Testis (tissue), 2 donors: ENCODE measurements at regions not wholly inside any gene's neighbourhood (a gene's known extent, or its start where the extent isn't known, plus 50 kb on each side); places are given as distances from the start of the nearest gene placed in this dataset.
"Not testable (repeated sequence)": the region's sequence is repeated elsewhere in the genome, so short reads cannot be mapped to it uniquely, and the experiment has no call there.

Source experiments
- DNase-seq: peaks from one replicate; pipeline ENCODE4 v3.0.0-alpha.2; 2019
- H3K27ac ChIP-seq, 2 donors: fragments of 200-600 bp; sonication (generic); one replicate each; pipeline ENCODE4 v1.5.1; 2019
- H3K27me3 ChIP-seq: fragments of 200-600 bp; sonication (generic); one replicate; pipeline ENCODE4 v1.5.1; 2019
- H3K36me3 ChIP-seq: fragments of 200-600 bp; sonication (generic); one replicate; pipeline ENCODE4 v1.5.1; 2017; ENCODE audit warnings: low read depth; ENCODE audit errors: missing control alignments
- H3K4me1 ChIP-seq: fragments of 200-600 bp; sonication (generic); one replicate; pipeline ENCODE4 v1.5.1; 2019
- H3K4me3 ChIP-seq, 2 donors: fragments of 200-600 bp; sonication (generic); one replicate each; pipeline ENCODE4 v1.5.1; 2017 to 2019
- H3K9me3 ChIP-seq: fragments of 200-600 bp; sonication (generic); one replicate; pipeline ENCODE4 v1.5.1; 2017
- POLR2A ChIP-seq: fragments of 450-650 bp; IDR thresholded peaks from one replicate; pipeline ENCODE4 v1.6.1; 2017; ENCODE audit warnings: antibody characterized with exemption, mild to moderate bottlenecking, moderate library complexity
- WGBS, 2 donors: methylation state at CpG; one replicate each; pipeline ENCODE4 v1.1.5; 2018; 5-methylcytosine and 5-hydroxymethylcytosine counted together
- intact Hi-C: fragments of 100-400 bp; cut with DNase I; formaldehyde crosslinking; loops from one replicate; pipeline ENCODE4 v1.15.1; 2023; ENCODE audit warnings: low total_unique reads
- TF ChIP-seq, protein P1 (sequence below), 3 experiments: fragments of 450-650 bp in 2 of 3; fragments of 200-600 bp in 1 of 3; sonication (generic) in 1 of 3; IDR thresholded peaks; one replicate each; pipeline ENCODE4 v1.5.1; 2016 to 2019; ENCODE audit warnings: antibody characterized with exemption in 3 of 3, mild to moderate bottlenecking in 2 of 3, moderate library complexity in 1 of 3

DNA sequence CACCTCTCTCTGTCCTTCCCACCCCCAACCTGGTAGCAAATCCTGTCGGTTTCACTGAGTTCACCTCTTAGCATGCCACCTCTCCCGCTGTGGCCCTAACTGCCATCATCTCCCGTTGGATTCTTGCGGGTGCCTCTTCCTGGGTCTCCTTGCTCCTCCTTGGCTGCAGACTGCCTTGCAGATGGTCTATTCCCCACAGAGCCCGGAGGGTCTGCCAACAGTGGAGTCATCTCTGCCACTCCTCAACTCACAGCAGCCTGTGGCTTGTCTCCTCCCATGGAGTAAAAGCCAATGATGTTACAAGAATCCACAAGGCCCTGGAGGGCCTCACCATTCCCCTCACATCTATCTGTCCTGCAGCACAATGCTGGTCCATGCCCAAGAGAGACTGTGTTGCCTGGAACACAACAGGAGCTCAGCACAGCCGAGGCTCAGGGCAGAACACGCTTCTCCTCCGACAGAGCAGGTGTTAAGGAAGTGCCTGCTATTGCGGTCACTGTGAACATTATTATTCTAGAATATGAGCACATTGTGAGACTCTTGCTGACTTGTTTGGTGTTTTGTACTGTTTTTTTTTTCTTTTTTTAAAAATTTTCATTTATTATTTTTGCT lies 241.8 kb upstream of the SULF2 start:
- DNase-seq: no peak
- Histone ChIP-seq H3K27me3 (no peaks in the 10 kb centered on the region), H3K36me3 (no peaks in the 10 kb centered on the region), H3K9me3 (no peaks in the 10 kb centered on the region), H3K4me1 (peaks cover 3% of the 10 kb centered on the region), H3K4me3 (no peak overlapping the region), H3K27ac (no peak overlapping the region)
- WGBS, 2 donors: 78 to 94% methylated on average over 9 of the region's 9 CpGs
- TF ChIP-seq, protein P1, sequence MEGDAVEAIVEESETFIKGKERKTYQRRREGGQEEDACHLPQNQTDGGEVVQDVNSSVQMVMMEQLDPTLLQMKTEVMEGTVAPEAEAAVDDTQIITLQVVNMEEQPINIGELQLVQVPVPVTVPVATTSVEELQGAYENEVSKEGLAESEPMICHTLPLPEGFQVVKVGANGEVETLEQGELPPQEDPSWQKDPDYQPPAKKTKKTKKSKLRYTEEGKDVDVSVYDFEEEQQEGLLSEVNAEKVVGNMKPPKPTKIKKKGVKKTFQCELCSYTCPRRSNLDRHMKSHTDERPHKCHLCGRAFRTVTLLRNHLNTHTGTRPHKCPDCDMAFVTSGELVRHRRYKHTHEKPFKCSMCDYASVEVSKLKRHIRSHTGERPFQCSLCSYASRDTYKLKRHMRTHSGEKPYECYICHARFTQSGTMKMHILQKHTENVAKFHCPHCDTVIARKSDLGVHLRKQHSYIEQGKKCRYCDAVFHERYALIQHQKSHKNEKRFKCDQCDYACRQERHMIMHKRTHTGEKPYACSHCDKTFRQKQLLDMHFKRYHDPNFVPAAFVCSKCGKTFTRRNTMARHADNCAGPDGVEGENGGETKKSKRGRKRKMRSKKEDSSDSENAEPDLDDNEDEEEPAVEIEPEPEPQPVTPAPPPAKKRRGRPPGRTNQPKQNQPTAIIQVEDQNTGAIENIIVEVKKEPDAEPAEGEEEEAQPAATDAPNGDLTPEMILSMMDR (IDR thresholded peaks at IDR 0.05): no peak
- no peak for TF ChIP-seq POLR2A
- intact Hi-C loops: no loop called here

DNA sequence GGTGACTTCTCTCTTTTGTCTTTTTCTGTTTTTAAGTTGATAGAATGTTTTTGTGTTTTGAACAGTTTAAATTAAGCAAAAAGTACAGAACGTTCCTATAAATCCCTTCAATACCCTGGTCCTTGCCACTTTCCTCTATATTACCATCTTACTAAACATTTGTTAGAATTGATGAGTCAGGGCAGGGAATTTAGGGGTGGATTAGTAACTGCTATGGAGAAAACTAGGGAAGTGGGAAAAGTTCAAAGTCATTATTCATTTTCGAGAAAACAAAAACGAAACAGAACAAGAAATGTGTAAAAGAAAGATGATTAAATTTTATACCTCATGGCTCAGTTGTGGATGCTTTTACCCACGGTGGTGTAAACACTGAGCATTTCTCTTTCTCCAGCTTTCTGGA lies 240.4 kb upstream of the SULF2 start:
- H3K4me3 ChIP-seq: no peak overlapping the region
- peaks cover 3% of the 10 kb centered on the region for H3K4me1 ChIP-seq
- intact Hi-C loops: no loop called here
- no peak for TF ChIP-seq POLR2A
- TF ChIP-seq, protein P1 (IDR thresholded peaks at IDR 0.05): no peak
- no peak for DNase-seq
- no peaks in the 10 kb centered on the region for H3K27me3 ChIP-seq
- no peaks in the 10 kb centered on the region for H3K36me3 ChIP-seq
- H3K9me3 ChIP-seq: no peaks in the 10 kb centered on the region
- H3K27ac ChIP-seq: no peak overlapping the region
- WGBS, 2 donors: 44 to 62% methylated on average over 4 of the region's 4 CpGs

DNA sequence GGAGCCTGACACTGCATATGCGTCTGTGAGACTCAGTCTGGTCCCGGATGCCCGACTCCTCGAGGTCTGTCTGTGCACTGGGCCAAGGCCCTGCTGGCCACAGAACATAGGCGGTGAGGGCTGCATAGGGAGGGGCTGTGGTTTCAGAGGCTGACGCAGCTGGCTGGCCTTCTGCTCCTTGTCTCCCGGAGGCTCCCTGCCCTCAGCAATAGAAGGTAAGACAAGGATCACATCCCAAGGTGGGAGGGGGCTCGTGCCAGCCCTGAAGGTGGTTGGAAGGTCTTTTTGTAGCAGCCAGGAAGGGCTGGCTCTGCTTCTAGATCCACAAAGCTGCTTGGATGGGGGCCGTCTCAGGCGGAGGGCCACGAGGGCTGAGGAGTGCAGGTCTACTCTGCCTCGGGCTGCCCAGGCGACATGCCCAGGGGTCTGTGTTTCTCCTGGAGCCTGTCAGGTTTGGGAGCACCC lies 239.8 kb upstream of the SULF2 start:
- Histone ChIP-seq H3K9me3 (no peaks in the 10 kb centered on the region), H3K4me3 (peak overlapping the region in 1 of 2 donors; percentile 14), H3K36me3 (no peaks in the 10 kb centered on the region), H3K4me1 (peaks cover 3% of the 10 kb centered on the region), H3K27ac (peak overlapping the region; percentile 8 to 60), H3K27me3 (no peaks in the 10 kb centered on the region)
- peak; percentile 81 for DNase-seq
- WGBS, 2 donors: 12 to 17% methylated on average over 5 to 9 of the region's 13 CpGs
- TF ChIP-seq POLR2A: no peak
- TF ChIP-seq, protein P1 (IDR thresholded peaks at IDR 0.05): no peak
- intact Hi-C loops: no loop called here

DNA sequence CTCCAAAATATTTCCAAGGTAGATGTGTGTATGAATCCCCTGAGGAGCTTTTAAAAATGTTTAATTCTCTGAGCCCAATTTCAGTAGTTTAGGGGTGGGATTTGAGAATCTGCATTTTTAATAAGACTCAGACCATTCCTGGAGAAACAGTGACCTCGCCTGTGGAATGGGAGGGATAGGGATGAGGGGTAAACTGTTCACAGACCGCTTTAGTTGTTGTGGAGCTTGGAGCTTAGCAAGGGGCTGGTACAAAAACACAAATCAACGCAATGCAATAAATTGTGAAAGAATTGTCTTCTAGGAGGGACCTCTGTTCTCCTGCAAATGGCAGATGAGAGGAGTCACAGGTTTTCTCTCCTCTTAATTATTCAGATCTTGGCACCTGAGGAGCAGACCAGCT lies 239.3 kb upstream of the SULF2 start:
- intact Hi-C loops: no loop called here
- WGBS, 2 donors: 35 to 54% methylated on average over 3 of the region's 3 CpGs
- TF ChIP-seq, protein P1 (IDR thresholded peaks at IDR 0.05): no peak
- TF ChIP-seq POLR2A: no peak
- Histone ChIP-seq H3K36me3 (no peaks in the 10 kb centered on the region), H3K4me1 (peaks cover 3% of the 10 kb centered on the region), H3K9me3 (no peaks in the 10 kb centered on the region), H3K4me3 (no peak overlapping the region), H3K27me3 (no peaks in the 10 kb centered on the region), H3K27ac (peak overlapping the region in 1 of 2 donors; percentile 60)
- no peak for DNase-seq

DNA sequence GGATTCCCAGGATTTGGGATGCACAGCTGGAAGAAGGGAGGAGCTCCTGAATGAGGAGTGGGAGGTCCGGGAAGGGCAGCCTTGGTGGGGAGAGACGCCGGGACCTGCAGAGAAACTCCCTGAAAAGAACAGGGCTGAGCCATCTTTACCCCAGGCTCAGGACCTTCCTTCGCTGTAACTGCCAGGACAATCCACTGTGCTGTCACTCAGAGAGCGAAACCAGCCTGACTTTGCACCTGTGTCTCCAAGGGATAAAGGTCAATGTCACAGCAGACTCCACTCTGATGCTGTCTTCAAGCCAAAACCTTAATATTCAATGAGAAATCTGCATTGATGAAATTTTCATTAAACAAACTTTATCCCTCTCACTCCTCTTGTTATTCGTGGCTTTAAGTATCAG lies 235.4 kb upstream of the SULF2 start:
- H3K27ac ChIP-seq, intact Hi-C loops, H3K4me3 ChIP-seq, H3K36me3 ChIP-seq, H3K9me3 ChIP-seq, H3K4me1 ChIP-seq, DNase-seq, H3K27me3 ChIP-seq: not testable (repeated sequence)
- WGBS, 2 donors: 79 to 89% methylated on average over 6 of the region's 6 CpGs
